GM12873 (cell line): ENCODE measurements at regions not wholly inside any gene's neighbourhood (a gene's known extent, or its start where the extent isn't known, plus 50 kb on each side); places are given as distances from the start of the nearest gene placed in this dataset.

Source experiments
- CTCF ChIP-seq: IDR thresholded peaks from 2 replicates; pipeline ENCODE4 v1.5.1; 2012; ENCODE audit warnings: low read depth, mild to moderate bottlenecking, moderate library complexity, low read length, control low read depth; ENCODE audit not compliant: insufficient read depth; ENCODE audit errors: missing control alignments

DNA sequence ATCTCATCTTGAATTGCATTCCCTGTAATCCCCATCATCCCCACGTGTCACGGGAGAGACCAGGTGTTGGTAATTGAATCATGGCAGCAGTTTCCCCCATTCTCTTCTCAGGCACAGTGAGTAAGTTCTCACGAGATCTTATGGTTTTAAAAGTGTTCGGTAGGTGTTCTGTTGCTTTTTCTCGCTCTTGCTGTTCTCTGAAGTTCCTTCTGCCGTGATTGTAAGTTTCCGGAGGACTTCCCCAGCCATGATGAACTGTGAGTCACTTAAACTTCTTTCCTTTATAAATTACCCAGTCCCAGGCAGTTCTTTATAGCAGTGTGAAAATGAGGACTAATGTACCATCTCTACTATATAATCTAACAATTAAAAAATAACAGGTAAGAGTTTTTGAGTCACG is 409.9 kb upstream of the NRXN1 start:
- no peak for TF ChIP-seq CTCF

- TF ChIP-seq CTCF, result no peak
Observed at GRCh38 chr2:51424418-51424817, 392.5 kb upstream of the NRXN1 start.

DNA sequence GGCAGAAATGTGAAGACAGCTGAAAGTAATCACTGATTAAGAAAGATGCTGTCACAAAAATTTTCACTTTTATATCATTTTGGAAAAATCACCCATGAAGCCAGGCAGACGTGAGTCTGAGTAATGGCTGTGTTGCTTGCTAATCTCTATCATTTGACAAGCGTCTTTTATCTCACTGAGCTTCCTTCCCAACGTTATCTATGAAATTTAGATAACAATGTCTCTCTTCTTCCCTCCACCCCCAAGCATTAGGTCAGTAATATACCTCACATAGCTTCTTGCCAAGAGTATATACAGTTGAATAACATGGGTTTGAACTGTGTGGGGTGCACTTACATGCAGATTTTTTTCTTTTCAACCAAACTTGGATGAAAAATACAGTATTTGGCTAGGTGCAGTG is 388.6 kb upstream of the NRXN1 start:
- no peak for TF ChIP-seq CTCF

GRCh38 chr2:51413726-51414125 is 381.8 kb upstream of the NRXN1 start:
- TF ChIP-seq CTCF, result no peak

DNA sequence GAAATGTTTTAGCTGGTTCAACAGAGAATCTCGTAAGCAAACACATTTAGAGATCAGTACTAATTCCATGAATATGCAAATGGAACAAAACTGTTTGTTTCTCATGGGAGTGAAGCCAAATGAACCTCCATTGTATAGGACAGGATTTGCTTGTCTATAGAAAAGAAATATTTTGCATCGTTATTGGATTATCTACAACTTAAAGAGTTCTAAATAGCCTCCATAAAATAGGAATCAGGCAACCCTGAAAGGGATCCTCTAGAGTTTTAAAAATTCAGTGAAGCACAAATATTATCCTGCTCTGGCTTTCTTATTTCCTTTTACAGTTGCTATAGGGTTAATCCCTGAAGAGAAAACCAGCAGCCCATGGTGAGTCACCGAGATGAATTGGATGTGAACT is 378.4 kb upstream of the NRXN1 start:
- no peak for TF ChIP-seq CTCF

DNA sequence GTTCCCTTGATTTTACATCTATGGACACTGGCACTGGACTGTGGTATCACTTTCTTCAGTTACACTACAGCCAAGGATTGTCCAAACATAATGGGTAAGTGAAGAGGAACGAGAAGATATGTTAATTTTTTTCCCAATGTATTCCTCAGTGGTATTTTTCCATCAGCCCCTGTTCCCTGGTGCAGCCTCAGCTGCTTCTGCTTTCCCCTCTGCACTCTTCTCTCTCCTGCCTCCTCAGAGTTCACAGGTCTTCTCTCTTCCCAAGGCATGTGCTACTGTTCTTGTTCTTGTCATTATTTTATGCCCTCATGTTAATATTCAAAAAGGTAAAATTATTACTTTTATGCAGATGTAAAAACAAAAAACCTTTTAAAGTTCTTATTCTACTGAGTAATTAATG is 378.0 kb upstream of the NRXN1 start:
- TF ChIP-seq CTCF, result no peak

GRCh38 chr2:51404226-51404625 is 372.3 kb upstream of the NRXN1 start:
- TF ChIP-seq CTCF, result no peak

DNA sequence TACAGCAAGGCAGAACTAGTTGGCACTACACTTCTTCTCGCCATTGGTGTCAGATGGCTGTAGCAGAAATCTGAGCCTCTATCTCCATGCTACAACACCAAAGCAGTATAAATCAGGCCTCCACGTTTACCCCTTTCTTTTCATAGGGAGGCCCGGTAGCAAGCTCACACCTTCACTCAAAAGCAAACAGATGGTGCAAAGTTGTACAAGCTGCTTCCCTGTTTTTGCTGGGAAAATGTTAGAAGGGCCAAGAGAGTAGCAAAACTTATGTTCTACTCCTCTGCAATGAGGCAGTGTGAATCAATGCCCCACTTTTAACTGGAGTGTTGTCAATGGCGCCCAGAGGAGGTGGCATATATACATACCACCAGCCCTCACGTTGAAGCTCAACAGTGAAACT is 369.6 kb upstream of the NRXN1 start:
- no peak for TF ChIP-seq CTCF
